NAMALWA (cell line): ENCODE measurements at regions not wholly inside any gene's neighbourhood (a gene's known extent, or its start where the extent isn't known, plus 50 kb on each side); places are given as distances from the start of the nearest gene placed in this dataset.
"Not testable (repeated sequence)": the region's sequence is repeated elsewhere in the genome, so short reads cannot be mapped to it uniquely, and the experiment has no call there.

ENCODE experiments used
- DNase-seq: peaks from one replicate; pipeline ENCODE4 v3.0.0-alpha.2; 2015; ENCODE audit warnings: low spot score

- DNase-seq = peak; percentile 94
These were observed 201.9 kb downstream of the DAD1 start for GRCh38 chr14:22386924-22387775.

GRCh38 chr14:22384974-22385526, 204.0 kb downstream of the DAD1 start:
- DNase-seq = no peak

- no peak for DNase-seq
These were observed 204.9 kb downstream of the DAD1 start for GRCh38 chr14:22384167-22384549.

GRCh38 chr14:22383515-22384166, 205.4 kb downstream of the DAD1 start:
- DNase-seq = peak; percentile 24

GRCh38 chr14:22382955-22383354, 206.1 kb downstream of the DAD1 start:
- DNase-seq = no peak

- no peak for DNase-seq
These were observed 206.6 kb downstream of the DAD1 start for GRCh38 chr14:22382395-22382794.

- DNase-seq = no peak
These were observed 207.3 kb downstream of the DAD1 start for GRCh38 chr14:22381766-22382165.

- no peak for DNase-seq
These were observed 207.6 kb downstream of the DAD1 start for GRCh38 chr14:22381408-22381760.

GRCh38 chr14:22380571-22381407, 208.2 kb downstream of the DAD1 start:
- no peak for DNase-seq

- DNase-seq = no peak
These were observed 209.3 kb downstream of the DAD1 start for GRCh38 chr14:22379727-22380126.

GRCh38 chr14:22378181-22378580, 210.8 kb downstream of the DAD1 start:
- DNase-seq = no peak

- DNase-seq = peak; percentile 76
These were observed 213.6 kb downstream of the DAD1 start for GRCh38 chr14:22375321-22375930.

- no peak for DNase-seq
These were observed 218.8 kb downstream of the DAD1 start for GRCh38 chr14:22370084-22370847.

GRCh38 chr14:22358726-22359125, 230.3 kb downstream of the DAD1 start:
- DNase-seq = no peak

GRCh38 chr14:22349281-22349680, 239.7 kb downstream of the DAD1 start:
- DNase-seq = not testable (repeated sequence)

- no peak for DNase-seq
These were observed 244.4 kb downstream of the DAD1 start for GRCh38 chr14:22344673-22345072.

GRCh38 chr14:22344209-22344608, 244.8 kb downstream of the DAD1 start:
- DNase-seq = not testable (repeated sequence)

GRCh38 chr14:22341049-22341448, 248.0 kb downstream of the DAD1 start:
- DNase-seq = no peak

GRCh38 chr14:22338917-22339715, 249.9 kb downstream of the DAD1 start:
- DNase-seq = no peak

GRCh38 chr14:22338381-22338780, 250.6 kb downstream of the DAD1 start:
- no peak for DNase-seq
